GM12891 (cell line): ENCODE measurements at regions not wholly inside any gene's neighbourhood (a gene's known extent, or its start where the extent isn't known, plus 50 kb on each side); places are given as distances from the start of the nearest gene placed in this dataset.

Experiments
- DNase-seq: peaks from one replicate; pipeline ENCODE4 v3.0.0; 2011; ENCODE audit warnings: low spot score; ENCODE audit not compliant: insufficient read length
- FAIRE-seq: peaks from 2 replicates; lab custom pipeline; 2011; peaks lifted over from hg19 to GRCh38; lab: Jason Lieb, UNC
- PAX5 ChIP-seq: IDR thresholded peaks from 2 replicates; pipeline ENCODE4 v1.6.1; 2011; ENCODE audit warnings: low read length, moderate library complexity, mild to moderate bottlenecking; ENCODE audit not compliant: insufficient read depth, severe bottlenecking
- POLR2A ChIP-seq: IDR thresholded peaks from 2 replicates; pipeline ENCODE4 v1.6.1; 2011; ENCODE audit warnings: low read depth, low read length, control low read depth
- POLR2AphosphoS5 ChIP-seq: IDR thresholded peaks from 2 replicates; pipeline ENCODE4 v1.6.1; 2011; ENCODE audit warnings: low read depth, low read length, control low read depth
- POU2F2 ChIP-seq: IDR thresholded peaks from 2 replicates; pipeline ENCODE4 v1.6.1; 2011; ENCODE audit warnings: low read depth, mild to moderate bottlenecking, control low read depth, low read length, moderate library complexity
- SPI1 ChIP-seq: IDR thresholded peaks from 2 replicates; pipeline ENCODE4 v1.6.1; 2011; ENCODE audit warnings: low read depth, low read length, control low read depth
- TAF1 ChIP-seq: IDR thresholded peaks from 2 replicates; pipeline ENCODE4 v1.6.1; 2011; ENCODE audit warnings: low read depth, low read length, control low read depth

DNA sequence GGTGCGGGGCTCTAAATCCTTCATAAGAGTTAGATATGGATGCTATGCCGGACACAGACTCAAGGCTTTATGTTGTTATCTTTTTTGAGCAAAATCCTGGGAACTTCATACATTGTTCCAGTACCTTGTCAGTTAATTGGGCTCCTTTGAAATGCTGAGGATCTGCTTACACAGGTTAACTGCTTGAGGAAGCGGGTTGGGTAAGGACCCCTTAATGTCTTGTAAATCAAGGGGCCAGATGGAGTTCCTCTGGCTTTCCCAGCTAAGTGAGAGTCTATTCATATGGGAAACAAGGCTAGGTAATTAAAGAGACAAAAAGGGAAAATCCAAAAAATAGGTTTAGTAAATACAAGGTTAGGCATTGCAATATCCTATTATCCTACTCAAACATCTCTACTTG is 141.5 kb downstream of the OR2B2 start:
- TF ChIP-seq POLR2AphosphoS5 (no peak), PAX5 (no peak), TAF1 (no peak), SPI1 (no peak), POU2F2 (no peak)
- DNase-seq (no peak), FAIRE-seq (no peak)

DNA sequence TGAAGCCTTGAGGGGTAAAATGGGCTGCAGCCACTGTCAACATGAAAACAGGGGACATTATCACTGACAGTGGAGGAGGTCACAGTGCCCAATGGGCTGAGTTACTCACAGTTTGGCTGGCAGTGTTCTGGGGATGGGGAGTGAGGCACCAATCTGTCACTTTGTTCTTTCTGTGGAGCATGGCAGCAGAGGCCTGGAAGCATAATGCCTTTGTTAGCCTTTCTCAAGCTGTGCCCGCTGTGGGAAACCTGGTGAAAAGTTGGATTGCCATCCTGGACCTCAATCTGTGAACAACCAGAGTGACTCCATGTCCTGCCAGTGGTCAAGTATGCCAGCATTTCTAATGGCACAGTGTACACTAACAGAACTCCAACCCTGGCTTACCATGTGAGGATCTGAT is 143.6 kb downstream of the OR2B2 start:
- FAIRE-seq (no peak), DNase-seq (no peak)
- TF ChIP-seq SPI1 = no peak
- TF ChIP-seq PAX5 = no peak
- no peak for TF ChIP-seq POLR2A
- no peak for TF ChIP-seq POU2F2
- no peak for TF ChIP-seq POLR2AphosphoS5
- TF ChIP-seq TAF1 = no peak

DNA sequence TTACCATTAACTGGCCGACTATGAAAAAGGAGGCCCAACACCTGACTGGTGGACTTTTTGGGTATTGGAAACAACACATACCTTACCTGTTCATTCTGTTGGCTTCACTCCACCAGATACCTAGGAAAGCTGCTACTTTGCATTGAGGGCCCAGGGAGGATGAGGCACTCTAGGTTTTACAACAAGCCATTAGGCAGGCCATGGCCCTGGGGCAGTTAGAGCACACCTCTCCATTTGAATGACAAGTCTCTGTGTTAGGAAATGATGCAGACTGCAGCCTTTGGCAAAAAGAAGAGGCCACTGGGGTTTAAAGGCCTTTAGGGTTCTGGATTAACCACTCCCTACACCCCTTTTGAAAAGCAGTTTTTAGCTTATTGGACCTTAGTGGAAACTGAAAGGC is 144.3 kb downstream of the OR2B2 start:
- no peak for DNase-seq
- no peak for FAIRE-seq
- TF ChIP-seq POLR2AphosphoS5 = no peak
- TF ChIP-seq POLR2A = no peak
- TF ChIP-seq SPI1 = no peak
- TF ChIP-seq TAF1 = no peak
- TF ChIP-seq POU2F2 = no peak
- no peak for TF ChIP-seq PAX5

DNA sequence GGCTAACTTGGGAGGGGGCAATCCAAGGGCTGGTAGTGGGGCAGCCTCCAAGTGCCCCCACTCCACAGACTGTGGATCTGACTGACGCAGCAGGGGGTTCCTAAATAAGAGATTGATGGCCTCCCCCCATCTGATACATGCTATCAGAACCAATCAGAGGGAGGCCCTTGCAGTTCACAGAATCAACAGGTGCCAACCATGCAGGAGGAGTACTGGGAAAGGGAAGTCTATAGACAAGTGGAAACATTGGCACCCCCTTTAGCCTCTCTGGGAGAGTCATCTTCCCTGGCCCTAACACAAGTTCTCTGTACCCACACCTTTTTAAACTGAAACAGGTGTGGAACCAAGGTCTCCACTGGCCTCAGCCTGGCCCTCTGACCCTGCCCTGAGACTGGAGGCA is 145.8 kb downstream of the OR2B2 start:
- TF ChIP-seq SPI1 (no peak), POLR2A (no peak), POLR2AphosphoS5 (no peak), TAF1 (no peak), POU2F2 (no peak), PAX5 (no peak)
- no peak for FAIRE-seq

DNA sequence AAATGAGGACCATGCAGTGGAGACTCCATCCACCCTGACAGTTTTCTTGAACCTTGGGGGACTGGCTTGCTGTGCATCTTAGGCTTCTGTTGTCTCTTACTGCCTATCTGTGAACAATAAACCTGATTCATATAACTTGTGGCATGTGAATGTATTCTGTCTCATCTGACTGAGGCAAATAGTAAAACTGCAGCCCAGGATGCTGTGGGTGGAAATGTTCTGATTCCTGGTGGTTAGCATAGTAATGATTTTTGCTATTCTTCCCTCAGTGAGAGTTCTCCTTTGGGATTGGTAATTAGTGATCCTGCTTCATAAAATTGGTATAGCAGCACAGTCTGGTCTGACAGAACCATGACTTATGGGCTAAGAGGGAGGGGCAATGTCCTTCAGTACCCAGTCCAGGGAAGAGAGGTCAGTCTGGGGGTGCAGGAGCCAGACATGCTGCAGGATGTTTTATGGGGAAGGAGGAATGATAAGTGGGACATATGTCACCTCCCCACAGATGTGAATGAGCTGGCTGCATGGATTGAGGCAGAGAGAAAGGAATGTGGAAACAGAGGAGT is 147.1 kb downstream of the OR2B2 start:
- FAIRE-seq = no peak
- no peak for TF ChIP-seq TAF1
- no peak for TF ChIP-seq SPI1
- TF ChIP-seq POLR2A = no peak
- no peak for TF ChIP-seq PAX5
- no peak for DNase-seq

More for the DNA sequence above, 145.8 kb downstream of the OR2B2 start:
- DNase-seq = no peak

DNA sequence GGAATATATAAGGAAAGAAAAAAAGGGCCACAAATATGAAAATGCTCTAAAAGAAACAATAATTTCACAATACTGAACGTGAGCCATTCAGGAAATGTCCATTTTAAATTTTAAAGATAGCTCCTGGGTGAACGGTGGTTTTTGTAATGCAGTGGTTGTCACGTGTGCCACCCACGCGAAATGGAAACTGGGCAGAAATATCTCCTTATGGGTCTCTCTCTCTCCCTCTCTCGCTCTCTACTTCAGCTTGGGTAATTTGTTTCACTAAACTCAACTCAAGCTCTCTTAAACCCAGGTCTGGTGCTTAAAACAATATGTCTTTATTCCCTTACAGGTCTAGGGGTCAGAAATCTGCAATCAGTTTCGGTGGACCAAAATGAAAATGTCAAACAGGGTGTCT is 150.8 kb downstream of the OR2B2 start:
- no peak for TF ChIP-seq POU2F2
- TF ChIP-seq SPI1 = no peak
- TF ChIP-seq TAF1 = no peak
- TF ChIP-seq PAX5 = no peak
- TF ChIP-seq POLR2AphosphoS5 = no peak
- TF ChIP-seq POLR2A = no peak
- FAIRE-seq = peak; percentile 55
- DNase-seq = no peak

DNA sequence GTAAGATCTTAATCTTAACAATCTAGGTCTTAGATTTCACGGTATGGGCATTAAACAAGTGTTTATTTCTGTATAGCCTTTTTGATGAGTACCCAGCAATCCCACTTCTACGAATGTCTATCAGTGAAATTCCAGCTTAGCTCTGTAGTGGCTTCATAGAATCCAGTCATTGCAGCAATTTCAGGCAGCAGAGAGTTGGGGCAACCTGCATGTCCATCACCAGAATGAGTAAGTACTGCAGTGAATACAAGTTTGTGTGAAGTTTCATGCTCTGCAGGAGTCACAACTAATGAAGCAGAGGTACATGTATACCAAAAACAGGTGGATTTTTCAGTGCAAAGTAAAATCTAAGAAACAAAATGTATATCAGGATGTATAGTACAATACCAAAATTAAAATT is 151.7 kb downstream of the OR2B2 start:
- no peak for DNase-seq

DNA sequence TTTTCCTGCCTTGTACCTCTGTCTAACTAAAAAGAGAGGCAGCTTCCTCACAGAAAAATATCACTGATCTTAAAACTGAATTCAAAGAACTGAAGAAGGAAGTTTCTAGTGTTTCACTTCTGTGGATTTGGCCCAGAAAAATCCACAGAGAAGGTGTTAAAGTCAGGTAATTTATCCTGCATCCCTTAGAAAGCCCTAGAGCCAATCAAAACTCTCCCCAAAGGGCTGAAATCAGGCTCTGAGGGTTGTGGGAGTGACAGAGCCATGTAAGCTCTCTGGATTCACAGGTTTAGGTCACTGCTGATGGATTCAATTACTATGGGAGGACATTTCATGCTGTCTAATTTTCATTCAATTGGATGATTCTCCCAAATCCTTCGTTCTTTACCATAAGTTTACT is 152.3 kb downstream of the OR2B2 start:
- no peak for FAIRE-seq

More for the DNA sequence above, 151.7 kb downstream of the OR2B2 start:
- TF ChIP-seq SPI1 = no peak
- TF ChIP-seq POLR2AphosphoS5 = no peak
- TF ChIP-seq POU2F2 = no peak
- no peak for TF ChIP-seq POLR2A
- TF ChIP-seq PAX5 = no peak
- no peak for TF ChIP-seq TAF1
- peak; percentile 71 for FAIRE-seq

DNA sequence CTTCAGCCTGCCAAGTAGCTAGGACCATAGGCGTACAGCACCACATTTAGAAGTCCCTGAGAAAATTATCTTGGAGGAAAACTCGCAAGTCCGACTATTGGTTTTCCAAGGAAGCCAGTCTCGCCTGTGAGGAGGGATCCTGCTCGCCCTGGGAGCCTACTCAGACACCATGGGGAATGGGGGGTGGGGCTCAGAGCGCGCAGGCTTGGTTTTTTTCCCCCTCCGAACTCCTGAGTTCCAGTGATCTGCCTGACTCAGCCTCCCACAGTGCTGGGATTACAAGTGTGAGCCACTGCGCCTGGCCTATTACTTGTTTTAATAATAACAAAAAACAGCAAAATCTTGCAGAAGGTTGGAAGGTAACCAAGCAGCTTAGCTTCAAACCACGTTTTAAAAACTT is 153.7 kb downstream of the OR2B2 start:
- DNase-seq = no peak
- no peak for FAIRE-seq
- TF ChIP-seq POU2F2 = no peak
- TF ChIP-seq TAF1 = no peak
- no peak for TF ChIP-seq POLR2AphosphoS5
- no peak for TF ChIP-seq PAX5
- TF ChIP-seq SPI1 = no peak
- TF ChIP-seq POLR2A = no peak

More for the DNA sequence above, 152.3 kb downstream of the OR2B2 start:
- no peak for DNase-seq
- TF ChIP-seq POU2F2 = no peak
- TF ChIP-seq POLR2AphosphoS5 = no peak
- TF ChIP-seq PAX5 = no peak
- no peak for TF ChIP-seq TAF1
- no peak for TF ChIP-seq SPI1
- TF ChIP-seq POLR2A = no peak

DNA sequence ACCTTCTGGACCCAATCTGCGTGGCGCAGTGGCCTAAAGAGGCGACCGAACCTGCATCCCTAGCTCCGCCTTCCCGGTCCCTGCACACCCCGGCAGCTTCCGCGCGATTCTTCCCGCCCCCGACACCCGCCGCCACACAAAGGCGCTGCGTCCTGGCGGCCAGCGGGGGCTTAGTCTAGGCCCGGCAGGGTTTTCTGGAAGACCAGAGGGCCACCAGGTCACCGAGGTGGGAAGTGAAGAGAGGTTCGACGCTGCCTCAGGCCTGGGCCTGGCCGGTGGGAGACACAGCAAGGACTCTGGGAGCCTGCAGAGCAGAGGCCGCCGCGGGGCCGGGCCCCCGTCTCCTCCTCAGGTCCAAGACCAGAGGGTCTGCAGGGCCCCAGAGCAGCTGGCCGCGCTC is 154.9 kb downstream of the OR2B2 start:
- no peak for DNase-seq
- no peak for TF ChIP-seq TAF1
- no peak for TF ChIP-seq SPI1
- TF ChIP-seq POLR2A = no peak
- no peak for TF ChIP-seq PAX5
- no peak for TF ChIP-seq POLR2AphosphoS5
- TF ChIP-seq POU2F2 = no peak
- peak; percentile 69 for FAIRE-seq

DNA sequence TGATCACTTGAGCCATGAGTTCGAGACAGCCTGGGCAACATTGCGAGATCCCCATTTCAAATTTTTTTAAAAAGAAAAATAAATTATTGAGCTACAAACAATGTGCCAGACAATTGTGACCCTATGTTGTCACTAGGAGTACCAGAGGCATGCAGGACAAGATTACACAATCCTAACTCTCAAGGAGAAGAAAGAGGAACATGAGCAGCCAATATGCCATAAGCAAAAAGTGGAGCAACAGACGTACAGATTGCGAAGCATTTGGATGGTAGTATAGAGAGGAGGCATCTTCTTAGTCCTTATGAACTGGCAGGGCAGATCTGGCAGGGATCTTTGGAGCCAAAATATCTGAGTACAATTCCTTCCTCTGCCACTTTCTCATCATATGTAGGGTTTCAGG is 156.4 kb downstream of the OR2B2 start:
- TF ChIP-seq POLR2A (no peak), TAF1 (no peak), POLR2AphosphoS5 (no peak), POU2F2 (no peak), SPI1 (no peak), PAX5 (no peak)
- FAIRE-seq (no peak), DNase-seq (no peak)
